ENCODE measurements at regions not wholly inside any gene's neighbourhood (a gene's known extent, or its start where the extent isn't known, plus 50 kb on each side); places are given as distances from the start of the nearest gene placed in this dataset.

DNA sequence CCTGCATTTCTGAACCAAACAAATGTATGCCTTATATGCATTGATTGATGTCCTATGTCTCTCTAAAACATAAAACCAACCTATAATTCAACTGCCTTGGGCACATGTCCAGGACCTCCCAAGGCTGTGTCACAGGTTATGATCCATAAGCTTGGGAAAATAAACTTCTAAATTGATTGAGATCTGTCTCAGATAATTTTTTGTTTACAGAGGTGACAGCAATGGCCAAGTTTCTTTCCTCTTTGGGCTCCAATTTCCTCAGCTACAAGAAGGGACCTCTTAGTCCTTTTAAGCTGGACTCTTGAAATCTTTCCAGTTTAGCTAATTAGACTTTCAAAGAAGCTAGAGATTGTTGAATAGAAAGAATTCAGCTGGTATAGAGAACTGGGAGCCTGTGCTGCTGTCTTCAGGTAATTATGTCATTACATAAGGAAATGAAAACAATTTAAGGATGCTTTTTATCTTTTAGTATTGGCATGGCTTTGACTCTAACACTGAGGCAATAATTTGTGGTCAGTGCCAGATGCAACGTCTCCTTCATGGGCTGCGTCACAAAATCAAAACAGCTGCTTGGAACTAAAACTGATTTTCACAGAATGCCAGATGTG lies 412.1 kb upstream of the TRIB2 start:
- peak in 2 of 4 donors; percentile 20 to 22 for ATAC-seq

DNA sequence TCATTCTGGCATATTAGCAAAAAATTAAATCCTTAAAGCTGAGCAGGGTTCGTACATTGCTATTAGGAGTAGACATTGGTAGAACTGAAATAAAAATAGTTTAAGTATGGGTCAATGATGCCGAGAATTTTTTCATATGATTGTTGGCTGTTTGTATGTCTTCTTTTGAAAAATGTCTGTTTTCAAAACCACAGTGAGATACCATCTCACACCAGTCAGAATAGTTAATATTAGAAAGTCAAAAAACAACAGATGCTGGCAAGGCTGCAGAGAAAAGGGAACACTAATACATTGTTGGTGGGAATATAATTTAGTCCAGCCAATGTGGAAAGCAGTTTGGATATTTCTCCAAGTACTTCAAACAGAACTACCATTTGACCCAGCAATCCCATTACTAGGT lies 410.8 kb upstream of the TRIB2 start:
- H3K9me3 ChIP-seq = no peaks in the 10 kb centered on the region
- 50 to 78% (median 67%) methylated on average over 2 of the region's 2 CpGs for WGBS, 4 donors
- no peak for TF ChIP-seq POLR2A (IDR thresholded peaks at IDR 0.05)
- TF ChIP-seq, protein P1, sequence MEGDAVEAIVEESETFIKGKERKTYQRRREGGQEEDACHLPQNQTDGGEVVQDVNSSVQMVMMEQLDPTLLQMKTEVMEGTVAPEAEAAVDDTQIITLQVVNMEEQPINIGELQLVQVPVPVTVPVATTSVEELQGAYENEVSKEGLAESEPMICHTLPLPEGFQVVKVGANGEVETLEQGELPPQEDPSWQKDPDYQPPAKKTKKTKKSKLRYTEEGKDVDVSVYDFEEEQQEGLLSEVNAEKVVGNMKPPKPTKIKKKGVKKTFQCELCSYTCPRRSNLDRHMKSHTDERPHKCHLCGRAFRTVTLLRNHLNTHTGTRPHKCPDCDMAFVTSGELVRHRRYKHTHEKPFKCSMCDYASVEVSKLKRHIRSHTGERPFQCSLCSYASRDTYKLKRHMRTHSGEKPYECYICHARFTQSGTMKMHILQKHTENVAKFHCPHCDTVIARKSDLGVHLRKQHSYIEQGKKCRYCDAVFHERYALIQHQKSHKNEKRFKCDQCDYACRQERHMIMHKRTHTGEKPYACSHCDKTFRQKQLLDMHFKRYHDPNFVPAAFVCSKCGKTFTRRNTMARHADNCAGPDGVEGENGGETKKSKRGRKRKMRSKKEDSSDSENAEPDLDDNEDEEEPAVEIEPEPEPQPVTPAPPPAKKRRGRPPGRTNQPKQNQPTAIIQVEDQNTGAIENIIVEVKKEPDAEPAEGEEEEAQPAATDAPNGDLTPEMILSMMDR (IDR thresholded peaks at IDR 0.05) = no peak
- peaks cover 0 to 6% (median 0%) of the 10 kb centered on the region in 12 donors for H3K4me1 ChIP-seq
- no peaks in the 10 kb centered on the region for H3K27me3 ChIP-seq
- ATAC-seq (no peak), DNase-seq (no peak)
- no peak overlapping the region for H3K4me3 ChIP-seq
- no peaks in the 10 kb centered on the region for H3K36me3 ChIP-seq
- intact Hi-C loops (cut with DNase I) = no loop called here
- H3K27ac ChIP-seq = no peak overlapping the region

More for the DNA sequence above, 412.1 kb upstream of the TRIB2 start:
- 43 to 55% (median 47%) methylated on average over 2 of the region's 2 CpGs for whole genome bisulfite sequencing, 4 donors
- no peaks in the 10 kb centered on the region for H3K27me3 ChIP-seq
- no peak for DNase-seq
- TF ChIP-seq, protein P1 (IDR thresholded peaks at IDR 0.05) = no peak
- TF ChIP-seq POLR2A (IDR thresholded peaks at IDR 0.05) = no peak
- intact Hi-C loops (cut with DNase I) = no loop called here
- no peak overlapping the region for H3K27ac ChIP-seq
- H3K4me1 ChIP-seq = peaks cover 0 to 7% (median 2%) of the 10 kb centered on the region in 12 donors
- H3K4me3 ChIP-seq = no peak overlapping the region
- H3K9me3 ChIP-seq = no peaks in the 10 kb centered on the region
- H3K36me3 ChIP-seq = no peaks in the 10 kb centered on the region

DNA sequence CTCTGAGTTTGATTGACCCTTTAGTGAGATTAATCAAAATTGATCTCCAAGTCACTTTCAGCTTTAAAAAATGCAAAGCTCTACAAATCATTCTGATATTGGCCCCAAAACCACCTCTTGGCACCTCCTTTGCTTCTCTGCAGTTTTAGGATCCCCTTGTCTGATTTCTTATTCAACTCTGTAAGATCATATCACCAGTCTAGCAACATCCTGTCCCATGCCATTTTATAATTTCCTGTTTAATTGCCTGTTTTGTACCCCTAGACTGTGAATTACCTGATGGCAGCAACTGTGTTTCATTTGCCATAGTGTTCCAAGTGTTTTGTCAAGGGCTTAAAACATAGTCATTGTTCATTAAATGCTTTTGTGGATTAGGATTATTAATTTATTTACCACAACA lies 406.3 kb upstream of the TRIB2 start:
- DNase-seq (no peak), ATAC-seq (no peak)
- TF ChIP-seq, protein P1 (IDR thresholded peaks at IDR 0.05) = no peak
- TF ChIP-seq POLR2A (IDR thresholded peaks at IDR 0.05) = no peak
- intact Hi-C loops (cut with DNase I) = loop anchor here in 1 of 10 donors (10.0 kb wide), 1 partner anchor 136 kb away; no protein-coding TSS in a partner anchor
- H3K27me3 ChIP-seq = no peaks in the 10 kb centered on the region
- no peak overlapping the region for H3K4me3 ChIP-seq
- no peaks in the 10 kb centered on the region for H3K36me3 ChIP-seq
- no peaks in the 10 kb centered on the region for H3K9me3 ChIP-seq
- H3K27ac ChIP-seq = no peak overlapping the region
- peaks cover 0 to 16% (median 6%) of the 10 kb centered on the region in 12 donors for H3K4me1 ChIP-seq

DNA sequence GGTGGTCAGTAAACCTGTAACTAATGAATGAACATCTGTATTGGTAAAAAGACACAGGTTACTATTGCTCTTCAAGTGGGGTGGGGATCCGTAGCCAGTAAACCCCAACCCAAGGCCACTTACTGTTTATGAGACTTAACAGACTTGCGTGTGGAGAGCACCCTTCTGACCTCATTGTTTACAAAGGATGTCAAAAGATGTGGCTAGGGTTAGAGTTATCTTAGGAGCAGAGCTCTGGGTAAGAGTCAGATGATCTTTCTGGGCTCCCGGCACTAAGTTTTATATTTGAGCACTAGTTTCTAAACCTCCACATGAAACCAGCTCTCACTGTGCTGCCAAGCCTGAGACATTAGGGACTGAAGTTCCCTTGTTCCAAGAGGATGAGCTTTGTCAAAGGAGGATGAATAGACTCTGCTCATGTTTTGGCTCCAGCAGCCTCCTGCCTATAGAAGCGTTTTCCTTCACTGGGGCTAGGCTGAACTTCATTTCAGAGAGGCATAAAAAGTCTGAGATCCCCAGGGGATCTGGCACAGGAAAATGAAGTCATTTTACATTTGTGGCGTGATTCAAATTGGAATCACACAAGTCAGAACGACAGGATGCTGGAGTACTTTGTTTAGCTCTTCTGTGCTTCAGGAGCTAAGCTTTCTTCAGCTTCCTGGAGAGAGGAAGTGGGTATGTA lies 403.1 kb upstream of the TRIB2 start:
- ATAC-seq = peak in 2 of 4 donors; percentile 34 to 86
- TF ChIP-seq, protein P1 (IDR thresholded peaks at IDR 0.05) = no peak
- TF ChIP-seq POLR2A (IDR thresholded peaks at IDR 0.05) = no peak
- Histone ChIP-seq H3K27ac (peak overlapping the region in 9 of 12 donors; percentile 4 to 68 (median 38)), H3K4me3 (no peak overlapping the region), H3K9me3 (no peaks in the 10 kb centered on the region), H3K4me1 (peaks cover 0 to 25% (median 6%) of the 10 kb centered on the region in 12 donors), H3K36me3 (no peaks in the 10 kb centered on the region), H3K27me3 (no peaks in the 10 kb centered on the region)
- DNase-seq = peak in 2 of 5 donors; percentile 19 to 29
- 42 to 57% (median 48%) methylated on average over 6 of the region's 6 CpGs for WGBS, 4 donors
- intact Hi-C loops (cut with DNase I) = loop anchor here in 1 of 10 donors (10.0 kb wide), 1 partner anchor 139 kb away; no protein-coding TSS in a partner anchor
